ENCODE measurements at regions not wholly inside any gene's neighbourhood (a gene's known extent, or its start where the extent isn't known, plus 50 kb on each side); places are given as distances from the start of the nearest gene placed in this dataset.

- TF ChIP-seq CTCF (conservative IDR thresholded peaks at IDR 0.05; ENCODE audit: low read depth, low read length) = no peak
- TF ChIP-seq EZH2 (IDR thresholded peaks at IDR 0.05; ENCODE audit: borderline replicate concordance, low read depth, low read length, poor library complexity, severe bottlenecking) = no peak
Measured at GRCh38 chr18:45488645-45489044, 126.6 kb upstream of the SLC14A2 start.

Data from A673 (cell line).